Right lobe of liver (tissue), 6 donors: ENCODE measurements at regions not wholly inside any gene's neighbourhood (a gene's known extent, or its start where the extent isn't known, plus 50 kb on each side); places are given as distances from the start of the nearest gene placed in this dataset.

ENCODE experiments used
- ATAC-seq, 4 donors: fragments of 200-7000 bp; cut with Tn5 transposase; one replicate each; pipeline ENCODE4 v1.9.1; 2020; ENCODE audit warnings: mild to moderate bottlenecking in 4 of 4, moderate library complexity in 4 of 4
- DNase-seq, 3 donors: peaks; one replicate each; pipeline ENCODE4 v3.0.0-alpha.2; 2020
- H3K27ac ChIP-seq, 3 donors: fragments of 200-600 bp; one replicate each; pipeline ENCODE4 v1.8.0; 2022
- H3K27me3 ChIP-seq, 2 donors: fragments of 200-600 bp; one replicate each; pipeline ENCODE4 v1.8.0; 2022
- H3K36me3 ChIP-seq, 4 donors: fragments of 200-600 bp; sonication (generic) in 1 of 4; one replicate each; pipeline versions ENCODE4 v1.5.1 to v1.8.0; 2017 to 2022; ENCODE audit warnings: control low read depth in 1 of 4
- H3K4me1 ChIP-seq, 4 donors: fragments of 200-600 bp; sonication (generic) in 1 of 4; one replicate each; pipeline versions ENCODE4 v1.5.1 to v1.8.0; 2017 to 2022; ENCODE audit warnings: control low read depth in 1 of 4
- H3K4me3 ChIP-seq, 3 donors: fragments of 200-600 bp; one replicate each; pipeline ENCODE4 v1.8.0; 2022
- H3K9me3 ChIP-seq, 4 donors: fragments of 200-600 bp; sonication (generic) in 1 of 4; one replicate each; pipeline versions ENCODE4 v1.5.1 to v1.8.0; 2017 to 2022; ENCODE audit warnings: control low read depth in 1 of 4
- CTCF ChIP-seq, 4 donors: fragments of 200-600 bp in 3 of 4; fragments of 450-650 bp in 1 of 4; IDR thresholded peaks; one replicate each; pipeline versions ENCODE4 v1.5.1 to v1.8.0; 2016 to 2022; ENCODE audit warnings: antibody characterized with exemption in 4 of 4, mild to moderate bottlenecking in 2 of 4
- POLR2A ChIP-seq: fragments of 450-650 bp; IDR thresholded peaks from one replicate; pipeline ENCODE4 v1.6.1; 2017; ENCODE audit warnings: antibody characterized with exemption, mild to moderate bottlenecking
- WGBS: methylation state at CpG from one replicate; pipeline ENCODE4 v1.1.6; 2018; ENCODE audit warnings: low coverage, low lambda C conversion rate; ENCODE audit not compliant: insufficient coverage; ENCODE audit errors: missing lambda C conversion rate; 5-methylcytosine and 5-hydroxymethylcytosine counted together
- intact Hi-C, 2 donors: fragments of 100-400 bp; cut with DNase I; formaldehyde crosslinking; loops; one replicate each; pipeline versions ENCODE4 v1.11.2 to v1.14.1; 2022
- donor health status: DM: no; HTN: yes; CAD: no.
- donor health status: DM: no; HTN: no; CAD: no.
- donor health status: DM: no; HTN: no; CAD: no.
- donor health status: DM: no; HTN: yes; CAD: no.
- donor health status: DM: no; HTN: yes; CAD: no.

GRCh38 chr10:9743639-9744038 lies 1274.0 kb upstream of the CELF2 start:
- Histone ChIP-seq H3K9me3 (no peaks in the 10 kb centered on the region), H3K36me3 (no peaks in the 10 kb centered on the region), H3K4me1 (no peaks in the 10 kb centered on the region), H3K27ac (no peak overlapping the region), H3K4me3 (no peak overlapping the region), H3K27me3 (no peaks in the 10 kb centered on the region)
- intact Hi-C loops = no loop called here
- ATAC-seq = no peak
- DNase-seq = no peak
- no peak for TF ChIP-seq CTCF (IDR thresholded peaks at IDR 0.05)
- TF ChIP-seq POLR2A = no peak

GRCh38 chr10:9745158-9745557 lies 1272.5 kb upstream of the CELF2 start:
- no peaks in the 10 kb centered on the region for H3K4me1 ChIP-seq
- no peak for TF ChIP-seq CTCF (IDR thresholded peaks at IDR 0.05)
- no peak for TF ChIP-seq POLR2A
- no peak for ATAC-seq
- H3K9me3 ChIP-seq = no peaks in the 10 kb centered on the region
- DNase-seq = no peak
- WGBS = 35% methylated on average over 1 of the region's 1 CpG
- intact Hi-C loops = no loop called here
- no peak overlapping the region for H3K4me3 ChIP-seq
- H3K27me3 ChIP-seq = no peaks in the 10 kb centered on the region
- no peak overlapping the region for H3K27ac ChIP-seq
- H3K36me3 ChIP-seq = no peaks in the 10 kb centered on the region

GRCh38 chr10:9757176-9757575 lies 1260.5 kb upstream of the CELF2 start:
- Histone ChIP-seq H3K9me3 (no peaks in the 10 kb centered on the region), H3K36me3 (no peaks in the 10 kb centered on the region), H3K27ac (no peak overlapping the region), H3K27me3 (no peaks in the 10 kb centered on the region), H3K4me3 (no peak overlapping the region), H3K4me1 (no peaks in the 10 kb centered on the region)
- WGBS = 52% methylated on average over 5 of the region's 6 CpGs
- no peak for TF ChIP-seq CTCF (IDR thresholded peaks at IDR 0.05)
- TF ChIP-seq POLR2A = no peak
- DNase-seq (no peak), ATAC-seq (no peak)
- intact Hi-C loops = no loop called here

- H3K4me1 ChIP-seq = no peaks in the 10 kb centered on the region
- H3K9me3 ChIP-seq = no peaks in the 10 kb centered on the region
- H3K27me3 ChIP-seq = no peaks in the 10 kb centered on the region
- no peaks in the 10 kb centered on the region for H3K36me3 ChIP-seq
- intact Hi-C loops = no loop called here
- H3K27ac ChIP-seq = no peak overlapping the region
- no peak for ATAC-seq
- 10% methylated on average over 3 of the region's 3 CpGs for WGBS
- H3K4me3 ChIP-seq = no peak overlapping the region
- TF ChIP-seq CTCF (IDR thresholded peaks at IDR 0.05) (no peak), POLR2A (no peak)
- DNase-seq = no peak
These were observed 1258.1 kb upstream of the CELF2 start for GRCh38 chr10:9759596-9759995.

- Histone ChIP-seq H3K4me1 (no peaks in the 10 kb centered on the region), H3K27ac (no peak overlapping the region), H3K9me3 (no peaks in the 10 kb centered on the region), H3K4me3 (no peak overlapping the region), H3K36me3 (no peaks in the 10 kb centered on the region), H3K27me3 (no peaks in the 10 kb centered on the region)
- TF ChIP-seq POLR2A = no peak
- TF ChIP-seq CTCF (IDR thresholded peaks at IDR 0.05) = no peak
- intact Hi-C loops = no loop called here
- 46% methylated on average over 7 of the region's 7 CpGs for WGBS
- ATAC-seq (no peak), DNase-seq (no peak)
These were observed 1254.6 kb upstream of the CELF2 start for GRCh38 chr10:9762966-9763656.
